Gastrocnemius medialis (tissue), 4 donors: ENCODE measurements at regions not wholly inside any gene's neighbourhood (a gene's known extent, or its start where the extent isn't known, plus 50 kb on each side); places are given as distances from the start of the nearest gene placed in this dataset.

ENCODE experiments used
- ATAC-seq, 2 donors: fragments of 150-250 bp; one replicate each; pipeline ENCODE4 v1.9.1; 2016
- DNase-seq, 2 donors: peaks; one replicate each; pipeline ENCODE4 v3.0.0-alpha.2; 2019
- H3K27ac ChIP-seq, 4 donors: fragments of 200-600 bp; sonication (generic); 1 replicate in 1 of 4; 2 replicates in 3 of 4; pipeline ENCODE4 v1.5.1; 2016 to 2018; ENCODE audit warnings: mild to moderate bottlenecking in 2 of 4, moderate library complexity in 1 of 4
- H3K27me3 ChIP-seq, 3 donors: fragments of 200-600 bp; sonication (generic) in 2 of 3; 1 replicate in 1 of 3; 2 replicates in 2 of 3; pipeline versions ENCODE4 v1.5.1 to v1.6.0; 2016 to 2019; ENCODE audit warnings: mild to moderate bottlenecking in 1 of 3, moderate library complexity in 1 of 3
- H3K36me3 ChIP-seq, 2 donors: fragments of 200-600 bp; sonication (generic) in 1 of 2; one replicate each; pipeline ENCODE4 v1.5.1; 2017 to 2018
- H3K4me1 ChIP-seq, 2 donors: fragments of 200-600 bp; sonication (generic) in 1 of 2; one replicate each; pipeline ENCODE4 v1.5.1; 2016 to 2017; ENCODE audit warnings: mild to moderate bottlenecking in 2 of 2
- H3K4me3 ChIP-seq, 4 donors: fragments of 200-600 bp; sonication (generic) in 3 of 4; 1 replicate in 1 of 4; 2 replicates in 3 of 4; pipeline ENCODE4 v1.5.1; 2016 to 2019; ENCODE audit warnings: mild to moderate bottlenecking in 2 of 4
- H3K9me3 ChIP-seq, 3 donors: fragments of 200-600 bp; sonication (generic) in 2 of 3; 1 replicate in 1 of 3; 2 replicates in 2 of 3; pipeline ENCODE4 v1.5.1; 2016 to 2019
- POLR2A ChIP-seq, 2 donors: fragments of 450-650 bp; IDR thresholded peaks; one replicate each; pipeline ENCODE4 v1.6.1; 2017; ENCODE audit warnings: antibody characterized with exemption in 2 of 2, mild to moderate bottlenecking in 2 of 2, moderate library complexity in 2 of 2
- in situ Hi-C, 4 donors: fragments of 200-750 bp; cut with MboI; loops; one replicate each; pipeline versions ENCODE4 v1.15.0 to v1.8.0; 2017; ENCODE audit warnings: low sequenced_read_pairs in 4 of 4
- intact Hi-C: fragments of 100-400 bp; cut with DNase I; formaldehyde crosslinking; loops from one replicate; pipeline ENCODE4 v1.15.1; 2023; ENCODE audit warnings: low total_unique reads
- TF ChIP-seq, protein P1 (sequence below), 5 experiments: fragments of 450-650 bp in 3 of 5; fragments of 200-600 bp in 2 of 5; sonication (generic) in 2 of 5; IDR thresholded peaks in 4 of 5; conservative IDR thresholded peaks in 1 of 5; 1 replicate in 4 of 5; 2 replicates in 1 of 5; pipeline ENCODE4 v1.5.1; 2016 to 2019; ENCODE audit warnings: antibody characterized with exemption in 5 of 5, mild to moderate bottlenecking in 3 of 5, moderate library complexity in 3 of 5

DNA sequence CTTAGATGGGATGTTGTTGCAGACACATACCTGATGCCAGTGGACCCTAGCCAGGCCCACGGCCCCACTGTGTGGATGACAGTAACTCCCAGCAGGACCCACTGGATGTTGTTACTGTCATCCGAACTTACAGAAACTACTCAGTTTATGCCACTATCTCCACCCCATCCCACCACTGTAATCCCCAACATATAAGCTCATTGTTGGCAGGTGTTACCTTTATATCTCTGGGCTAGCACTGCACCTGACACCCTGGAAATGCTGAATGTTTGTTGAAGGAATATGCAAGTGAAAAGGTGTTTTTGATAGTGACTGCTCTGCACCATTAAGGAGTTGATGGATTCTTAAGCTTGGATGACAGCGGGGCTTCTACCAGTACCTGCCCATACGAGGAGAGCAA lies 133.5 kb upstream of the ASB18 start:
- intact Hi-C loops: no loop called here
- H3K9me3 ChIP-seq: no peaks in the 10 kb centered on the region
- no peak for TF ChIP-seq POLR2A (IDR thresholded peaks at IDR 0.05)
- TF ChIP-seq, protein P1, sequence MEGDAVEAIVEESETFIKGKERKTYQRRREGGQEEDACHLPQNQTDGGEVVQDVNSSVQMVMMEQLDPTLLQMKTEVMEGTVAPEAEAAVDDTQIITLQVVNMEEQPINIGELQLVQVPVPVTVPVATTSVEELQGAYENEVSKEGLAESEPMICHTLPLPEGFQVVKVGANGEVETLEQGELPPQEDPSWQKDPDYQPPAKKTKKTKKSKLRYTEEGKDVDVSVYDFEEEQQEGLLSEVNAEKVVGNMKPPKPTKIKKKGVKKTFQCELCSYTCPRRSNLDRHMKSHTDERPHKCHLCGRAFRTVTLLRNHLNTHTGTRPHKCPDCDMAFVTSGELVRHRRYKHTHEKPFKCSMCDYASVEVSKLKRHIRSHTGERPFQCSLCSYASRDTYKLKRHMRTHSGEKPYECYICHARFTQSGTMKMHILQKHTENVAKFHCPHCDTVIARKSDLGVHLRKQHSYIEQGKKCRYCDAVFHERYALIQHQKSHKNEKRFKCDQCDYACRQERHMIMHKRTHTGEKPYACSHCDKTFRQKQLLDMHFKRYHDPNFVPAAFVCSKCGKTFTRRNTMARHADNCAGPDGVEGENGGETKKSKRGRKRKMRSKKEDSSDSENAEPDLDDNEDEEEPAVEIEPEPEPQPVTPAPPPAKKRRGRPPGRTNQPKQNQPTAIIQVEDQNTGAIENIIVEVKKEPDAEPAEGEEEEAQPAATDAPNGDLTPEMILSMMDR (IDR thresholded peaks at IDR 0.05 in 4 of 5, conservative IDR thresholded peaks at IDR 0.05 in 1 of 5): no peak
- H3K4me3 ChIP-seq: no peak overlapping the region
- ATAC-seq (no peak), DNase-seq (no peak)
- in situ Hi-C loops: no loop called here
- H3K27me3 ChIP-seq: no peaks in the 10 kb centered on the region
- no peak overlapping the region for H3K27ac ChIP-seq
- H3K4me1 ChIP-seq: no peaks in the 10 kb centered on the region
- no peaks in the 10 kb centered on the region for H3K36me3 ChIP-seq

DNA sequence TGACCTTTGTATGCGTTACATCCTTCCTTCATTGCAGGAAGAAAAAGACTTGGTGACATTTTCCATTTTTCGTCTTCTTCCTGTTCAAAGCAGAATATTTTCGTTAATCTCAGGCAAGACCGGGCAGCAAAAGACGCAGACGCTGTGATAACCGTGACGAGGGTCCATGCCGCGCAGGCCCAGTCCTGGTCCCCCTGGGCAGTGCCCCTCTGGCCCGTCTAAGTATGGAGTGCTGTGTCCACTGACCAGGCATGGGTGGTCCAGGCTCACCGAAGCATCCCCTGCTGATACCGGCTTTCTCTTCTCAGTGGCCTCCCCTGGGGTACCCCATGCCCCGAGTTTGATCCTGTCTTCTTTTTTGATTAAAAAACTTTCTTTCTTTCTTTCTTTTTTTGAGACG lies 135.2 kb upstream of the ASB18 start:
- in situ Hi-C loops: no loop called here
- H3K27me3 ChIP-seq: no peaks in the 10 kb centered on the region
- no peak for DNase-seq
- TF ChIP-seq, protein P1 (IDR thresholded peaks at IDR 0.05 in 4 of 5, conservative IDR thresholded peaks at IDR 0.05 in 1 of 5): no peak
- no peak for TF ChIP-seq POLR2A (IDR thresholded peaks at IDR 0.05)
- no peaks in the 10 kb centered on the region for H3K4me1 ChIP-seq
- no peak overlapping the region for H3K4me3 ChIP-seq
- H3K27ac ChIP-seq: no peak overlapping the region
- no peak for ATAC-seq
- no peaks in the 10 kb centered on the region for H3K9me3 ChIP-seq
- no peaks in the 10 kb centered on the region for H3K36me3 ChIP-seq
- intact Hi-C loops: no loop called here

DNA sequence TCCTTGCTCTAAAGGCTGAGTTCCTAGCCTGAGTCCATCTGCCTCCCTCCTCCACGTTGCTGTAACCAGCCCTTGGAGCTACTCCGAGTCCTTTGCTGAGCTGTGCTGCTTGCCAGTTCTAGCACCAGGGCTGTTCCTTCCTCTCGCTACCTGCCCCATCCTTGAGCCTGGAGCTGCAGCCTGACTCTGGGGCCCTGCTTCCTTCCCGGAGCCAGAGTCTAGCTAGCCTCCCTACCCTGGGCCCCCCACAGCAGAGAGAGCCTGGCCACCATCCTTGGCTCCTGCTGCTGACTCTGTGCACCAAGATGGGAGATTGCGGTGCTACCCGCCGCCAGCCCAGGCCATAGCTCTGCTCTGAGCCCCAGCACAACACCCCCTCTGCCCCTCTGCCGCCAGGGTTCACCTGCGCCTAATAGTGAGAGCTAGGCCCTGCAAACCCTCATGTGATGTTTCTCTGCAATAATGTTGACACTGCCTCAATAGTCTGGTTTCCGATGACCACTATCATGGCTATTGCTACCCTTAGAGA lies 135.9 kb upstream of the ASB18 start:
- TF ChIP-seq POLR2A (IDR thresholded peaks at IDR 0.05): no peak
- TF ChIP-seq, protein P1 (IDR thresholded peaks at IDR 0.05 in 4 of 5, conservative IDR thresholded peaks at IDR 0.05 in 1 of 5): no peak
- no peaks in the 10 kb centered on the region for H3K36me3 ChIP-seq
- no peak for ATAC-seq
- in situ Hi-C loops: no loop called here
- no peak overlapping the region for H3K27ac ChIP-seq
- no peak overlapping the region for H3K4me3 ChIP-seq
- H3K9me3 ChIP-seq: no peaks in the 10 kb centered on the region
- H3K4me1 ChIP-seq: no peaks in the 10 kb centered on the region
- intact Hi-C loops: no loop called here
- DNase-seq: no peak
- no peaks in the 10 kb centered on the region for H3K27me3 ChIP-seq

DNA sequence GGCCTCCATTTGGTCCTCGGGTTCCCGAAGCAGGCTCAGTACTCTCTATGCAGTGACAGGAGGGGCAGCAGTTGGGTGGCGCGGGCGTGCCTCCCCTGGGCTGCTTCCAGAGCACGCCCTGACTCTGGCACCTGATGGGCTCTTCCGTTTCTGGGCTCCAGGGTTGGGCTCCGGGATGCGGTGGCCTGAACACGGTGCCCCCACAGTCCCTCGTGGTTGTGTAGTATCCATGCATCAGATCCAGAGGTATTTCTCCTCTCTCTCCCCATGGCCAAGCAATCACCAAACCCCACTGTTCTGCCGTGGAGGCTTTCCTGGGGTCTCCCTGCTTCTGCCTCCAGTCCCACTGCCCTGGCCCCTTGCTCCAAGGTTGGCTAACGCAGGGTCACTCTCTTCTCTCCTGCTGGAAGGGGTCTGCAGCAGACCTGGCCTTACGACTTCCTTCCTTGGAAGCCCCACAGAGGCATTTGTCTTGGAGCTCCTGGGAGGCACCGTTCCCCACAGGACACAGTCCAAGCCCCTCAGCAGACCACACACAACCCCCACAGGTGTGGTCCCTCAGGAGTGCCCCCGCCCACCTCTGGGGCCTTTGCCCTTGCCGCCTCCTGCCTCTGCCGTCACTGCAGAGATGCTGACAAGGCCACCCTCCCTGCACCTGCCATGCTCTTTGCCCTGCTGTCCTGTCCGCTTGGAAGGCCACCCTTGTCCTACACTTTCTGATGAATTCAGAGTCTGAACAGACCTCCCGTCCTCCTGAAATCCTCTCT lies 136.6 kb upstream of the ASB18 start:
- Histone ChIP-seq H3K27me3 (no peaks in the 10 kb centered on the region), H3K4me1 (no peaks in the 10 kb centered on the region), H3K27ac (no peak overlapping the region), H3K9me3 (no peaks in the 10 kb centered on the region), H3K4me3 (no peak overlapping the region), H3K36me3 (no peaks in the 10 kb centered on the region)
- no peak for ATAC-seq
- intact Hi-C loops (no loop called here), in situ Hi-C loops (no loop called here)
- no peak for TF ChIP-seq POLR2A (IDR thresholded peaks at IDR 0.05)
- TF ChIP-seq, protein P1 (IDR thresholded peaks at IDR 0.05 in 4 of 5, conservative IDR thresholded peaks at IDR 0.05 in 1 of 5): no peak
- no peak for DNase-seq
